ENCODE measurements at regions not wholly inside any gene's neighbourhood (a gene's known extent, or its start where the extent isn't known, plus 50 kb on each side); places are given as distances from the start of the nearest gene placed in this dataset.
"Not testable (repeated sequence)": the region's sequence is repeated elsewhere in the genome, so short reads cannot be mapped to it uniquely, and the experiment has no call there.

GRCh38 chr11:69205743-69206612 is 50.2 kb downstream of the SMIM38 start:
- Mint-ChIP-seq H3K27ac (no peak overlapping the region), H3K4me3 (no peak overlapping the region), H3K4me1 (peaks cover under 1 to 2% (median 1%) of the 10 kb centered on the region in 3 donors), H3K9me3 (peaks cover 0 to 3% (median 2%) of the 10 kb centered on the region in 3 donors), H3K36me3 (peaks cover 6% of the 10 kb centered on the region), H3K27me3 (peaks cover 6% of the 10 kb centered on the region)

GRCh38 chr11:69206613-69206965 is 50.9 kb downstream of the SMIM38 start:
- not testable (repeated sequence) for H3K27ac Mint-ChIP-seq, H3K27me3 Mint-ChIP-seq, H3K4me3 Mint-ChIP-seq, H3K36me3 Mint-ChIP-seq, H3K4me1 Mint-ChIP-seq, H3K9me3 Mint-ChIP-seq

DNA sequence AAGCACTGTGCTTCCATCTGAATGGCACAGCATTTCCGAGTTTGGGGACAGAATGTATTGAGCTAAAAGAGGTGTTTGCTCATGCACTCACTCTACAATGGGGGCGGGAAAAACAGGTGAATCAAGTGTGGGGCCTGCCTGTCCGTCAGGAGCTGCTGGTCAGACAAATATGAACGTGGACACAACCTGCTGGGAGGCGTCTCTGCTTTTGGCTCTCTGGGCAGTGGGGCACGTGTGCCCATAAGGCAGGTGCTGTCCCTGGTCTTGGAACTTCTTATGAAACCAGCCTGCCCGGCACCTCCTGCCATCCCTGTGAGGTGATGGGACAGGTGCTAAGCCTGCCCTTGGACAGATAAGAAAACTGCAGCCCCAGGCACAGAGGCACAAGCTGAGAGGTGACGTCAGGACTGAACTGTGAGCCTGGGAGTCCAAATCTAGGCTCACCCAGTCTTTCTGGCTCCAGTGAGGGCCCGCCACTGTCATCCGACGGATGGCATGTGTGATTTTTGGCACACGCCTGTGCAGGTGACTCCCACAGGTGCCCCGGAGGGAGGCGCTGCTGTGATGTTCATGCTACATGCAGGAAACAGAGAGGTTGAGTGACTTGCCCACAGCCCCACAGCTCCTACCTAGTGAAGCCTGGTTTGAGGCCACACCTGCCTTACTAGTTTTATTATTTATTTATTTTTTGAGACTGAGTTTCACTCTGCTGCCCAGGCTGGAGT is 51.6 kb downstream of the SMIM38 start:
- Mint-ChIP-seq H3K27ac (no peak overlapping the region), H3K27me3 (peaks cover 11% of the 10 kb centered on the region), H3K4me3 (no peak overlapping the region), H3K4me1 (peaks cover 1 to 5% (median 2%) of the 10 kb centered on the region in 3 donors), H3K36me3 (peaks cover 4% of the 10 kb centered on the region), H3K9me3 (peaks cover 0 to 3% (median 2%) of the 10 kb centered on the region in 3 donors)

DNA sequence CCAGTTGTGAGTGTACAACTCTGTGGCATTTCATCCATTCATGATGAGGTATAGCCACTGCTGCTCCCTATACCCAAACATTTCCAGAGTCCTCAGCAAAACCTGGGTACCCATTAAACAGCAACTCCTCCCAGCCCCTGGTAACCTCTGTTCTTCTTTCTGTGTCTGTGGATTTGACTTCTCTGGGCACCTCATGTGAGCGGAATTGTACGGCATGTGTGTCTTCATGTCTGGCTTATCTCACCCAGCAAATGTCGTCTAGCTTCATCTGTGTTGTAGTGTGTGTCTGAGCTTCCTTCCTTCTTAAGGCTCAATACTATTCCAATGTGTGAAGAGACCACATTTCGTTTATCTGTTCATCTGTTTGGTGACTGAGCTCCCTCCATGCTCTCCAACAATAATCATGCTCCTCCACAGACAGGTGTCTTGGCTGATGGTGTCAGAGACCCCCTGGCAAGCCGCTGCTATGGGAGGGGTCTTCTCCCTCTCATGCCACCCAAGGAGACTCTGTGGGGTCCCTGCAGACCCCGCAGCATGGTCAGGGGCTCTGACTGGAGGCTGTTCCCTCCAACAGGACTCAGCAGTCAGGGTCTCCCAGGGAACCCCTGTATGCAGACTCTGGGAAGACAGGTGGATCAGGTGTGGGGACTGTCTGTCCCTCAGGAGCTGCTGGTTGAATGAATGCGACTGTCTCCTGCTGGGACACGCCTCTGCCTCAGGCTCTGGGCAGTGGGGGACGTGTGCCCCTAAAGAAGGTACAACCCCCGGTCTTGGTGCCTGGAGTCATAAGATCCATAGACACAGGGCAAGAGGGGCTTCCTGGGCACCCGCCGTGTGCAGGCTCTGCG is 52.7 kb downstream of the SMIM38 start:
- H3K4me1 Mint-ChIP-seq, result peaks cover 4 to 8% (median 6%) of the 10 kb centered on the region in 3 donors
- H3K27me3 Mint-ChIP-seq, result peaks cover 17% of the 10 kb centered on the region
- H3K36me3 Mint-ChIP-seq, result peaks cover 4% of the 10 kb centered on the region
- peaks cover 0 to 3% (median 2%) of the 10 kb centered on the region in 3 donors for H3K9me3 Mint-ChIP-seq
- no peak overlapping the region for H3K27ac Mint-ChIP-seq
- H3K4me3 Mint-ChIP-seq, result no peak overlapping the region

GRCh38 chr11:69209038-69209350 is 53.3 kb downstream of the SMIM38 start:
- Mint-ChIP-seq H3K4me3 (no peak overlapping the region), H3K27ac (no peak overlapping the region), H3K9me3 (peaks cover 0 to 3% (median 2%) of the 10 kb centered on the region in 3 donors), H3K27me3 (peaks cover 17% of the 10 kb centered on the region), H3K4me1 (peaks cover 4 to 10% (median 8%) of the 10 kb centered on the region in 3 donors), H3K36me3 (peaks cover 4% of the 10 kb centered on the region)

DNA sequence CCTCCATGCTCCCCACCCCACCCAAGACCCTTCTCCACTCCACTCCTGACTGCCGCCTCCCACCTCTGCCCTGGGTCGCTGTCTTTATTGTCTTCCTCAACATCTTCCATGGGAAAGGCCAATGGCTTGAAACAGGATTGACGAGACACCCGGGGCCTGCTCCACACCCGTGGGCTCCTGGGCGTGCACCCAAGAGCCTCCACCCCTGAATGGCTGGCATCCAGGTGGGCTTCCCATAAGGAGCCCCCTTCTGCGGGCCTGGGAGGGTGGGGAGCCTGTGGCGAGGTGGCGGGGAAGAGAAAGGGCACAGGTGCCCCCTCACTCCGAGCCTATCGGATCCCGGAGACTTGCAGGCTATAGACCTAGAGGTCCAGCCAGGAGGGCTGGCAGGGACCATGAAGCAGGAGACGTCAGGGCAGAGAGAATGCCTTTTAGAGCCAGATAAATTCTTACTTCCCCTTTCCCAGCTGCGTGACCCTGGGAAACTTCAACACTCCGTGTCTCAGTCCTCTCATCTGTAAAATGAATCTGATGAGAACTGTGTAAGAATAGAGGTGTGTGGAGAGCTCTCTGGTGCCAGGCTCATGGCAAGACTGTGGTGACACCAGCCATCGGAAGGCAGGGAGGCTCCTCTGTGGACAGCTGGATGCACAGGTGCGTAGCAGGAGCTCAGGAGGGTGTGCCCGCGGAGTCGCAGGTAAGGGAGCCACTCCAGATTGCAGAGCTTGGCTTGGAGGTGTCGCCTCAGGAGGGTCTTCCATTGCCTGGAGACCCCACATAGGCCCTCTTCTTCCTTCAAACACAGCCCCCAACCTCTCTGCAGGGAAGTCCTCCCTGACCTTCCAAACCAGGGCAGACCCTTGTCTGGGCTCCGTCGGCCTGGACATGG is 53.9 kb downstream of the SMIM38 start:
- Mint-ChIP-seq H3K9me3 (peaks cover 0 to 3% (median 2%) of the 10 kb centered on the region in 3 donors), H3K4me1 (peaks cover 4 to 10% (median 8%) of the 10 kb centered on the region in 3 donors), H3K27me3 (peaks cover 17% of the 10 kb centered on the region), H3K4me3 (no peak overlapping the region), H3K27ac (no peak overlapping the region), H3K36me3 (peaks cover 4% of the 10 kb centered on the region)

- peaks cover 4% of the 10 kb centered on the region for H3K36me3 Mint-ChIP-seq
- no peak overlapping the region for H3K4me3 Mint-ChIP-seq
- no peak overlapping the region for H3K27ac Mint-ChIP-seq
- peaks cover 0 to 3% (median 2%) of the 10 kb centered on the region in 3 donors for H3K9me3 Mint-ChIP-seq
- peaks cover 4 to 10% (median 8%) of the 10 kb centered on the region in 3 donors for H3K4me1 Mint-ChIP-seq
- peaks cover 17% of the 10 kb centered on the region for H3K27me3 Mint-ChIP-seq
Measured at GRCh38 chr11:69210310-69211035, 54.7 kb downstream of the SMIM38 start.

DNA sequence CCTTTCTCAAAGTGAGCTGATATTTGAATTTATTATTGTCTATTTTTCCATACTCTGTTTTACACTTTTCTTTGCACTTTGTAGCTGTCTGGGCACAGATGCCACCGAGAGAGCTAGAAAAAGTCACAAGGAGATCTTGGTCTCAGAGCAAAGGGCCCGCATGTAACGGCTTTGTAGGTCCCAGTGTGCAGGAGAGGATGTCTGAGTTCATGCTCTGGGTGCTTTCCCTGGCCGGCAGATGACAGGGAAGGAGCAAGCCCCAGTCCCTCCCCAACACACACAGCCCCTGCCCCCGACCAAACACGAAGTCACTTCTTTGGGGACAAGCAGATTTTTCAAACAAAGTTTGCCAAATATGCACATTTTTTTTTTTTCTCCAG is 55.8 kb downstream of the SMIM38 start:
- peaks cover 17% of the 10 kb centered on the region for H3K27me3 Mint-ChIP-seq
- peaks cover 0 to 3% (median 2%) of the 10 kb centered on the region in 3 donors for H3K9me3 Mint-ChIP-seq
- H3K27ac Mint-ChIP-seq, result no peak overlapping the region
- H3K4me3 Mint-ChIP-seq, result peak overlapping the region in 1 of 4 donors; percentile 49
- H3K4me1 Mint-ChIP-seq, result peaks cover 4 to 10% (median 8%) of the 10 kb centered on the region in 3 donors
- peaks cover 4% of the 10 kb centered on the region for H3K36me3 Mint-ChIP-seq

GRCh38 chr11:69211920-69212797 is 56.4 kb downstream of the SMIM38 start:
- peak overlapping the region in 1 of 3 donors; percentile 18 for H3K27ac Mint-ChIP-seq

DNA sequence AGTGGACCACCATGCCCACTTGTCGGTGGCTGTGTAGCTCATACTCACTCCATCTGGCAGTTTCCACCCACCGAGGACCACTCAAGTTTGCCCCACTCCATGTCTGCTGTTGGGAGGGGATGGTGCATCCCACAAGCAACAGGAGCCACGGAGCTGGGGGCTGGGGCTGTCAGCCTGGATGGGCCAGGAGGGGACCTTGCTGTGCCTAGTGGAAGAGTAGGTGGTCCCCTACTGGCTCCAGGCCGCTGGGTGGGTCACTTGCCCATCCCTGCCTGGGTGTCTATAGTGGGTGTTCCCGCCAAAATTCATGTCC is 57.0 kb downstream of the SMIM38 start:
- Mint-ChIP-seq H3K27ac (peak overlapping the region in 1 of 3 donors; percentile 18), H3K4me1 (peaks cover 4 to 10% (median 8%) of the 10 kb centered on the region in 3 donors), H3K36me3 (peaks cover 4% of the 10 kb centered on the region), H3K27me3 (peaks cover 16% of the 10 kb centered on the region), H3K4me3 (no peak overlapping the region), H3K9me3 (peaks cover 0 to 3% (median 2%) of the 10 kb centered on the region in 3 donors)

More at GRCh38 chr11:69211920-69212797, 56.4 kb downstream of the SMIM38 start:
- Mint-ChIP-seq H3K27me3 (peaks cover 16% of the 10 kb centered on the region), H3K9me3 (peaks cover 0 to 3% (median 2%) of the 10 kb centered on the region in 3 donors), H3K4me3 (no peak overlapping the region), H3K36me3 (peaks cover 4% of the 10 kb centered on the region), H3K4me1 (peaks cover 4 to 10% (median 8%) of the 10 kb centered on the region in 3 donors)

DNA sequence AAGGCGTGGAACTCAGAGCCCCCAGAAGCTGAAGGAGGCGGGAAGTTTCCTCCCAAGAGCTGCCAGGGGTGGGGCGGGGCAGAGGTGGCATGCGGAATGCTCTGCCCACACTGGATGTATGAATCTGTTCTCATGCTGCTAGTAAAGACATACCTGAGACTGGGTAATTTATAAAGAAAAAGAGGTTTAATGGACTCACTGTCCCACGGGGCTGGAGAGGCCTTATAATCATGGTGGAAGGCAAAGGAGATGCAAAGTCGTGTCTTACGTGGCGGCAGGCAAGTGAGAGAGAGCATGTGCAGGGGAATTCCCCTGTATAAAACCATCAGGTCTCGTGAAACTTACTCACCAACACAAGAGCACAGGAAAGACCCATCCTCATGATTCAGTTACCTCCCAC is 57.6 kb downstream of the SMIM38 start:
- Mint-ChIP-seq H3K27me3 (peaks cover 16% of the 10 kb centered on the region), H3K27ac (peak overlapping the region in 1 of 3 donors; percentile 28), H3K36me3 (peaks cover 1% of the 10 kb centered on the region), H3K9me3 (peaks cover 0 to under 1% (median 0%) of the 10 kb centered on the region in 3 donors), H3K4me3 (peak overlapping the region in 1 of 4 donors; percentile 12), H3K4me1 (peaks cover 4 to 10% (median 8%) of the 10 kb centered on the region in 3 donors)

DNA sequence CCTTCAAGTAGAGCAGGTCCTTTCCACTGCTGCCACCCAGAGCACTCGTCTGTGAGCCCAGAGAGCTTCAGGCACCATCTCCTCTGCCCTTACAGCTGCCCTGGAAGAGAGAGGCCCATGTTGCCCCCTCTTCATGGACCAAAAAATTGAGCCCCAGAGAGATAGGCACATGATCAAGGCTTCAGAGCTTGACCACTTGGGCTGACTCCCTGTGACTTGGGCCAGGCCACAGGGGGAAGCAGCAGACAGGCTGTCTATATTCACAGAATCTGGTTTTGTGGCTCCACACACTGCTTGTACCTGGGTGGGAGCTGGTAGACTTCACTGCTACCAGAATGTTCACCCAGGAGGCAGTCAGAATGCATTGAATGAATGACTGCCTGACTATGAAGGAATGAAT is 58.2 kb downstream of the SMIM38 start:
- peaks cover 16% of the 10 kb centered on the region for H3K27me3 Mint-ChIP-seq
- H3K36me3 Mint-ChIP-seq, result no peaks in the 10 kb centered on the region
- H3K4me3 Mint-ChIP-seq, result peak overlapping the region in 1 of 4 donors; percentile 12
- H3K4me1 Mint-ChIP-seq, result peaks cover 4 to 10% (median 8%) of the 10 kb centered on the region in 3 donors
- no peak overlapping the region for H3K27ac Mint-ChIP-seq
- no peaks in the 10 kb centered on the region for H3K9me3 Mint-ChIP-seq

GRCh38 chr11:69215216-69215615 is 59.5 kb downstream of the SMIM38 start:
- Mint-ChIP-seq H3K9me3 (no peaks in the 10 kb centered on the region), H3K4me1 (peaks cover 4 to 10% (median 7%) of the 10 kb centered on the region in 3 donors), H3K27ac (no peak overlapping the region), H3K36me3 (no peaks in the 10 kb centered on the region), H3K27me3 (peaks cover 17% of the 10 kb centered on the region), H3K4me3 (no peak overlapping the region)
